Loucy (cell line): ENCODE measurements at regions not wholly inside any gene's neighbourhood (a gene's known extent, or its start where the extent isn't known, plus 50 kb on each side); places are given as distances from the start of the nearest gene placed in this dataset.
A peak's percentile ranks its signal among the peaks of the same experiment; 100 is the strongest.

Source experiments
- H2AFZ ChIP-seq: fragments of 200-600 bp; sonication (generic); 2 replicates; pipeline ENCODE4 v1.6.0; 2016; ENCODE audit warnings: antibody characterized with exemption, mild to moderate bottlenecking, low read length, moderate library complexity
- H3F3A ChIP-seq: fragments of 200-600 bp; 2 replicates; pipeline ENCODE4 v1.6.0; 2016; ENCODE audit warnings: antibody characterized with exemption, low read depth, mild to moderate bottlenecking
- H3K27me3 ChIP-seq: fragments of 200-600 bp; sonication (generic); 2 replicates; pipeline ENCODE4 v1.6.1; 2014; ENCODE audit warnings: low read length, mild to moderate bottlenecking; ENCODE audit not compliant: insufficient read depth, poor library complexity, severe bottlenecking
- H3K36me3 ChIP-seq: fragments of 200-600 bp; sonication (generic); 2 replicates; pipeline ENCODE4 v1.6.1; 2016; ENCODE audit warnings: low read length; ENCODE audit not compliant: insufficient read depth
- H3K4me1 ChIP-seq: fragments of 200-600 bp; sonication (generic); 2 replicates; pipeline ENCODE4 v1.5.1; 2014; ENCODE audit warnings: low read length, mild to moderate bottlenecking; ENCODE audit not compliant: insufficient read depth, poor library complexity, severe bottlenecking
- H3K4me2 ChIP-seq: fragments of 200-600 bp; sonication (generic); 2 replicates; pipeline ENCODE4 v1.6.0; 2014; ENCODE audit warnings: antibody characterized with exemption, low read length, low read depth, mild to moderate bottlenecking; ENCODE audit not compliant: poor library complexity, severe bottlenecking
- H3K4me3 ChIP-seq: fragments of 200-600 bp; sonication (generic); 2 replicates; pipeline ENCODE4 v1.5.1; 2014; ENCODE audit warnings: low read length, mild to moderate bottlenecking, mixed read lengths; ENCODE audit not compliant: poor library complexity, severe bottlenecking
- H3K79me2 ChIP-seq: fragments of 200-600 bp; sonication (generic); 2 replicates; pipeline ENCODE4 v1.6.1; 2014; ENCODE audit warnings: low read length; ENCODE audit not compliant: insufficient read depth
- H3K9ac ChIP-seq: fragments of 200-600 bp; sonication (generic); 2 replicates; pipeline ENCODE4 v1.6.0; 2014; ENCODE audit warnings: mild to moderate bottlenecking, low read depth, low read length, moderate library complexity; ENCODE audit not compliant: poor library complexity, severe bottlenecking
- H3K9me2 ChIP-seq: fragments of 200-600 bp; sonication (generic); replicated peaks from 2 replicates; pipeline ENCODE4 v1.6.1; 2016; ENCODE audit warnings: low read depth, low read length, mixed read lengths
- H3K9me3 ChIP-seq: fragments of 200-600 bp; sonication (generic); 2 replicates; pipeline ENCODE4 v1.6.1; 2014; ENCODE audit warnings: mild to moderate bottlenecking, antibody characterized with exemption, low read length, low read depth; ENCODE audit not compliant: insufficient read depth
- H4K20me1 ChIP-seq: fragments of 200-600 bp; sonication (generic); 2 replicates; pipeline ENCODE4 v1.6.0; 2014; ENCODE audit warnings: antibody characterized with exemption, low read length, mild to moderate bottlenecking; ENCODE audit not compliant: insufficient read depth, poor library complexity, severe bottlenecking
- CTCF ChIP-seq: fragments of 200-600 bp; sonication (generic); conservative IDR thresholded peaks from 2 replicates; pipeline ENCODE4 v1.5.1; 2014; ENCODE audit warnings: mild to moderate bottlenecking, antibody characterized with exemption, low read length
- EZH2phosphoT487 ChIP-seq: fragments of 200-600 bp; IDR thresholded peaks from 2 replicates; pipeline ENCODE4 v1.6.1; 2018; ENCODE audit warnings: antibody characterized with exemption, mild to moderate bottlenecking, moderate library complexity, borderline replicate concordance

GRCh38 chr10:128632694-128633093 is 506.5 kb upstream of the MKI67 start:
- H3K9ac ChIP-seq = no peak overlapping the region
- no peak for TF ChIP-seq CTCF
- TF ChIP-seq EZH2phosphoT487 = no peak

GRCh38 chr10:128633864-128634540 is 507.8 kb upstream of the MKI67 start:
- no peak overlapping the region for H3K4me2 ChIP-seq
- H3K79me2 ChIP-seq = no peaks in the 10 kb centered on the region
- no peak overlapping the region for H2AFZ ChIP-seq
- H4K20me1 ChIP-seq = no peaks in the 10 kb centered on the region
- no peak overlapping the region for H3K4me3 ChIP-seq
- H3K4me1 ChIP-seq = no peaks in the 10 kb centered on the region
- no peaks in the 10 kb centered on the region for H3K36me3 ChIP-seq
- no peaks in the 10 kb centered on the region for H3K9me2 ChIP-seq
- H3K9me3 ChIP-seq = no peaks in the 10 kb centered on the region
- no peak overlapping the region for H3K9ac ChIP-seq
- H3F3A ChIP-seq = no peaks in the 10 kb centered on the region
- H3K27me3 ChIP-seq = no peaks in the 10 kb centered on the region
- no peak for TF ChIP-seq EZH2phosphoT487
- peak; percentile 62 for TF ChIP-seq CTCF

More at GRCh38 chr10:128632694-128633093, 506.5 kb upstream of the MKI67 start:
- no peaks in the 10 kb centered on the region for H3K9me2 ChIP-seq
- H3K4me3 ChIP-seq = no peak overlapping the region
- H2AFZ ChIP-seq = no peak overlapping the region
- H3F3A ChIP-seq = no peaks in the 10 kb centered on the region
- no peaks in the 10 kb centered on the region for H3K36me3 ChIP-seq
- H3K4me1 ChIP-seq = no peaks in the 10 kb centered on the region
- H3K79me2 ChIP-seq = no peaks in the 10 kb centered on the region
- H4K20me1 ChIP-seq = no peaks in the 10 kb centered on the region
- no peaks in the 10 kb centered on the region for H3K27me3 ChIP-seq
- no peak overlapping the region for H3K4me2 ChIP-seq
- no peaks in the 10 kb centered on the region for H3K9me3 ChIP-seq

GRCh38 chr10:128642023-128642422 is 515.8 kb upstream of the MKI67 start:
- no peaks in the 10 kb centered on the region for H3K36me3 ChIP-seq
- H4K20me1 ChIP-seq = no peaks in the 10 kb centered on the region
- no peaks in the 10 kb centered on the region for H3K9me2 ChIP-seq
- H3K27me3 ChIP-seq = no peaks in the 10 kb centered on the region
- no peak overlapping the region for H3K9ac ChIP-seq
- no peaks in the 10 kb centered on the region for H3F3A ChIP-seq
- H3K9me3 ChIP-seq = no peaks in the 10 kb centered on the region
- no peaks in the 10 kb centered on the region for H3K4me1 ChIP-seq
- no peak overlapping the region for H3K4me3 ChIP-seq
- H3K4me2 ChIP-seq = no peak overlapping the region
- H3K79me2 ChIP-seq = no peaks in the 10 kb centered on the region
- no peak overlapping the region for H2AFZ ChIP-seq
- TF ChIP-seq EZH2phosphoT487 (no peak), CTCF (no peak)
